ENCODE measurements at regions not wholly inside any gene's neighbourhood (a gene's known extent, or its start where the extent isn't known, plus 50 kb on each side); places are given as distances from the start of the nearest gene placed in this dataset.

- Histone ChIP-seq H3K4me1 (no peaks in the 10 kb centered on the region), H3K9me3 (peaks cover 0 to 9% of the 10 kb centered on the region in 2 donors), H3K27me3 (no peaks in the 10 kb centered on the region), H3K4me3 (no peak overlapping the region), H3K36me3 (no peaks in the 10 kb centered on the region), H3K27ac (no peak overlapping the region)
- no peak for DNase-seq (ENCODE audit: low spot score)
- TF ChIP-seq CTCF (IDR thresholded peaks at IDR 0.05): no peak
These were observed 109.9 kb upstream of the NANOGP8 start for GRCh38 chr15:35195031-35195430.

GRCh38 chr15:35194296-35194695 lies 109.2 kb upstream of the NANOGP8 start:
- no peak for TF ChIP-seq CTCF (IDR thresholded peaks at IDR 0.05)
- H3K4me3 ChIP-seq: no peak overlapping the region

GRCh38 chr15:35191783-35192182 lies 106.7 kb upstream of the NANOGP8 start:
- Histone ChIP-seq H3K27ac (no peak overlapping the region), H3K9me3 (peaks cover 0 to 9% of the 10 kb centered on the region in 2 donors), H3K4me3 (no peak overlapping the region), H3K4me1 (no peaks in the 10 kb centered on the region), H3K36me3 (no peaks in the 10 kb centered on the region), H3K27me3 (no peaks in the 10 kb centered on the region)
- TF ChIP-seq CTCF (IDR thresholded peaks at IDR 0.05): no peak
- no peak for DNase-seq (ENCODE audit: low spot score)

More at GRCh38 chr15:35194296-35194695, 109.2 kb upstream of the NANOGP8 start:
- Histone ChIP-seq H3K27ac (no peak overlapping the region), H3K36me3 (no peaks in the 10 kb centered on the region), H3K4me1 (no peaks in the 10 kb centered on the region), H3K27me3 (no peaks in the 10 kb centered on the region), H3K9me3 (peaks cover 0 to 9% of the 10 kb centered on the region in 2 donors)
- no peak for DNase-seq (ENCODE audit: low spot score)

GRCh38 chr15:35186346-35186745 lies 101.3 kb upstream of the NANOGP8 start:
- H3K4me1 ChIP-seq: no peaks in the 10 kb centered on the region
- no peak for TF ChIP-seq CTCF (IDR thresholded peaks at IDR 0.05)
- H3K27me3 ChIP-seq: no peaks in the 10 kb centered on the region
- no peaks in the 10 kb centered on the region for H3K36me3 ChIP-seq
- no peak overlapping the region for H3K27ac ChIP-seq
- peaks cover 0 to under 1% of the 10 kb centered on the region in 2 donors for H3K9me3 ChIP-seq
- no peak overlapping the region for H3K4me3 ChIP-seq
- DNase-seq (ENCODE audit: low spot score): no peak

GRCh38 chr15:35184646-35185045 lies 99.6 kb upstream of the NANOGP8 start:
- no peaks in the 10 kb centered on the region for H3K36me3 ChIP-seq
- no peak for DNase-seq (ENCODE audit: low spot score)
- no peak overlapping the region for H3K4me3 ChIP-seq
- H3K4me1 ChIP-seq: no peaks in the 10 kb centered on the region
- H3K9me3 ChIP-seq: no peaks in the 10 kb centered on the region
- H3K27me3 ChIP-seq: no peaks in the 10 kb centered on the region
- H3K27ac ChIP-seq: no peak overlapping the region
- TF ChIP-seq CTCF (IDR thresholded peaks at IDR 0.05): no peak

- Histone ChIP-seq H3K27me3 (no peaks in the 10 kb centered on the region), H3K4me3 (no peak overlapping the region), H3K4me1 (no peaks in the 10 kb centered on the region), H3K36me3 (no peaks in the 10 kb centered on the region), H3K27ac (no peak overlapping the region), H3K9me3 (no peaks in the 10 kb centered on the region)
- DNase-seq (ENCODE audit: low spot score): no peak
- no peak for TF ChIP-seq CTCF (IDR thresholded peaks at IDR 0.05)
These were observed 97.9 kb upstream of the NANOGP8 start for GRCh38 chr15:35182841-35183479.
